ENCODE measurements at regions not wholly inside any gene's neighbourhood (a gene's known extent, or its start where the extent isn't known, plus 50 kb on each side); places are given as distances from the start of the nearest gene placed in this dataset.
A peak's percentile ranks its signal among the peaks of the same experiment; 100 is the strongest.

DNA sequence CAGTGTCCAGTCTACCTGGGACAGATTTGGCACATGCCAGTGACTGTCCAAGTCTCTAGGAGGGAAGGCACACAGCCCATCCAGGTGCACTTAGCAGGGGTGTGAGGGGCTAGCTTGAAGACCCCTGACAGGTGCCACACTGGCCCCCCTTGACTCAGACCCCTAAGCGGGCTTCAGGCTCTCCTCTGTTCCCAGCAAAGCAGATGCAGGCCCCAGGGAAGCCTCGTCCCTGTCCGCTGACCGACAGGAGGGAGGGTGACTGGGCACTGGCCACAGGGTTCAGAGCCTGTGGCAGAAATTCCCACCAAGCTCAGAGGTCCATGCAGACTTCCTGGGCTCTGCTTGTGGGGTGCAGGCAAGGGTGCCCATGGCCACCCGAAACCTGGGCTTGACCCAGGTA lies 239.8 kb upstream of the MYT1L start:
- H3K27me3 ChIP-seq (ENCODE audit: control insufficient read depth, insufficient read depth, low read length, poor library complexity, severe bottlenecking) = no peaks in the 10 kb centered on the region
- WGBS, 2 experiments (ENCODE audit: insufficient coverage in 1 of 2, insufficient read length in 1 of 2) = 93 to 100% methylated on average over 4 to 5 of the region's 5 CpGs
- peak; percentile 24 for DNase-seq

DNA sequence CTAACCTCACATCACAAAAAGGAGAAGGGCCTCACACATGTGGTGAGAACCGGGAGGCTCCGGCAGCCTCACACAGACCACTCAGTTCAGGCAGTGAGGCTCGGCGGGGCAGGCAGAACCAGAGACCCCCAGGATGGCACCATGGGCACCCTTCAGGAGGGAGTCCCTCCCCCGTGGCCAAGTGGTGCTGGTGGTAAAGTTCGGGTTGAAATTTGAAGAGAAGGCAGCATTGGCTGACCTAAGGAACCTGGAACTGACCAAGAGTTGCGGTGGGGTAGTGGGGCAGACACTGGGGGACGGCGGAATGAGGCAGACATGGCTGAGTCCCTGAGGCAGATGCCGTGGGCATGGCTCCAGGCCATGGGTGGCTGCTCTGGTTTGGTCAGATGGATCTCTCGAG lies 239.3 kb upstream of the MYT1L start:
- Mint-ChIP-seq H3K4me3 (no peak overlapping the region), H3K9me3 (no peaks in the 10 kb centered on the region), H3K27ac (no peak overlapping the region), H3K36me3 (ENCODE audit: low read depth) (no peaks in the 10 kb centered on the region), H3K4me1 (no peaks in the 10 kb centered on the region), H3K27me3 (ENCODE audit: insufficient read depth) (peaks cover 3% of the 10 kb centered on the region)
- Histone ChIP-seq H3K9ac (ENCODE audit: extremely low read depth, low read length, poor library complexity, severe bottlenecking) (no peak overlapping the region), H3K9me3 (ENCODE audit: control insufficient read depth, low read length) (peaks cover 17% of the 10 kb centered on the region), H3K27ac (ENCODE audit: low read depth, low read length) (no peak overlapping the region), H3K36me3 (ENCODE audit: control insufficient read depth, insufficient read depth, low read length) (no peaks in the 10 kb centered on the region), H3K4me3 (ENCODE audit: low read length) (no peak overlapping the region), H3K4me1 (ENCODE audit: control insufficient read depth, insufficient read depth, low read length) (no peaks in the 10 kb centered on the region), H3K27me3 (ENCODE audit: control insufficient read depth, insufficient read depth, low read length, poor library complexity, severe bottlenecking) (no peaks in the 10 kb centered on the region)
- peak; percentile 21 for DNase-seq
- TF ChIP-seq, protein P1, sequence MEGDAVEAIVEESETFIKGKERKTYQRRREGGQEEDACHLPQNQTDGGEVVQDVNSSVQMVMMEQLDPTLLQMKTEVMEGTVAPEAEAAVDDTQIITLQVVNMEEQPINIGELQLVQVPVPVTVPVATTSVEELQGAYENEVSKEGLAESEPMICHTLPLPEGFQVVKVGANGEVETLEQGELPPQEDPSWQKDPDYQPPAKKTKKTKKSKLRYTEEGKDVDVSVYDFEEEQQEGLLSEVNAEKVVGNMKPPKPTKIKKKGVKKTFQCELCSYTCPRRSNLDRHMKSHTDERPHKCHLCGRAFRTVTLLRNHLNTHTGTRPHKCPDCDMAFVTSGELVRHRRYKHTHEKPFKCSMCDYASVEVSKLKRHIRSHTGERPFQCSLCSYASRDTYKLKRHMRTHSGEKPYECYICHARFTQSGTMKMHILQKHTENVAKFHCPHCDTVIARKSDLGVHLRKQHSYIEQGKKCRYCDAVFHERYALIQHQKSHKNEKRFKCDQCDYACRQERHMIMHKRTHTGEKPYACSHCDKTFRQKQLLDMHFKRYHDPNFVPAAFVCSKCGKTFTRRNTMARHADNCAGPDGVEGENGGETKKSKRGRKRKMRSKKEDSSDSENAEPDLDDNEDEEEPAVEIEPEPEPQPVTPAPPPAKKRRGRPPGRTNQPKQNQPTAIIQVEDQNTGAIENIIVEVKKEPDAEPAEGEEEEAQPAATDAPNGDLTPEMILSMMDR (conservative IDR thresholded peaks at IDR 0.05) = no peak
- WGBS, 2 experiments (ENCODE audit: insufficient coverage in 1 of 2, insufficient read length in 1 of 2) = 88 to 89% methylated on average over 11 of the region's 11 CpGs

More for the DNA sequence above, 239.8 kb upstream of the MYT1L start:
- Histone ChIP-seq H3K4me3 (ENCODE audit: low read length) (no peak overlapping the region), H3K4me1 (ENCODE audit: control insufficient read depth, insufficient read depth, low read length) (no peaks in the 10 kb centered on the region), H3K36me3 (ENCODE audit: control insufficient read depth, insufficient read depth, low read length) (no peaks in the 10 kb centered on the region), H3K9me3 (ENCODE audit: control insufficient read depth, low read length) (peaks cover 17% of the 10 kb centered on the region), H3K27ac (ENCODE audit: low read depth, low read length) (no peak overlapping the region), H3K9ac (ENCODE audit: extremely low read depth, low read length, poor library complexity, severe bottlenecking) (no peak overlapping the region)
- no peaks in the 10 kb centered on the region for H3K4me1 Mint-ChIP-seq
- H3K4me3 Mint-ChIP-seq = no peak overlapping the region
- TF ChIP-seq, protein P1 (conservative IDR thresholded peaks at IDR 0.05) = no peak
- H3K27ac Mint-ChIP-seq = no peak overlapping the region
- H3K27me3 Mint-ChIP-seq (ENCODE audit: insufficient read depth) = peaks cover 3% of the 10 kb centered on the region
- no peaks in the 10 kb centered on the region for H3K36me3 Mint-ChIP-seq (ENCODE audit: low read depth)
- H3K9me3 Mint-ChIP-seq = no peaks in the 10 kb centered on the region

DNA sequence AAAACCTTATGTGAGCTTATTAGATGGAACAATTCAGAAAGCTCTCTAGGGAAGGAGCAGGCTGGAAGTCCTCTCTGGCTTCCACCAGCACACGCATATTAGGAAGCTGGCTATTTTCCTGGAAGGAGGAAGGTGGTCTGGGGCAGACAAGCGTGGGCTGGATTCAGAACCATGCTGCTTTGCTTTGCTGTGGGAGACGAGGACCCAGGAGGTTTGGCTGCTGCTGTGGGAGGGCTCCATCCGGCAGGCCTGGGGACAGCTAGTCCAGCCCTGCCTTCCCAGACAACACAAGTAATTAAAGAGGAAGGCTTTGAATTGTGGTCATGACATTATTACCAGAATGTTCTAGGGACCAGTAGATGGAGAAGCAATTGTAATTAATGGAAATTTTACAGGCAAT lies 238.8 kb upstream of the MYT1L start:
- 92% methylated on average over 4 of the region's 4 CpGs; no CpG with 5 or more reads in 1 of the 2 experiments for WGBS, 2 experiments (ENCODE audit: insufficient coverage in 1 of 2, insufficient read length in 1 of 2)
- H3K27ac Mint-ChIP-seq = no peak overlapping the region

More for the DNA sequence above, 238.8 kb upstream of the MYT1L start:
- H3K4me3 ChIP-seq (ENCODE audit: low read length) = no peak overlapping the region
- TF ChIP-seq, protein P1 (conservative IDR thresholded peaks at IDR 0.05) = no peak
- Mint-ChIP-seq H3K9me3 (no peaks in the 10 kb centered on the region), H3K4me1 (peaks cover 5% of the 10 kb centered on the region), H3K27me3 (ENCODE audit: insufficient read depth) (peaks cover 4% of the 10 kb centered on the region), H3K4me3 (no peak overlapping the region), H3K36me3 (ENCODE audit: low read depth) (no peaks in the 10 kb centered on the region)
- DNase-seq = no peak
- peaks cover 17% of the 10 kb centered on the region for H3K9me3 ChIP-seq (ENCODE audit: control insufficient read depth, low read length)
- H3K27me3 ChIP-seq (ENCODE audit: control insufficient read depth, insufficient read depth, low read length, poor library complexity, severe bottlenecking) = no peaks in the 10 kb centered on the region
- no peaks in the 10 kb centered on the region for H3K36me3 ChIP-seq (ENCODE audit: control insufficient read depth, insufficient read depth, low read length)
- H3K9ac ChIP-seq (ENCODE audit: extremely low read depth, low read length, poor library complexity, severe bottlenecking) = no peak overlapping the region
- no peaks in the 10 kb centered on the region for H3K4me1 ChIP-seq (ENCODE audit: control insufficient read depth, insufficient read depth, low read length)
- H3K27ac ChIP-seq (ENCODE audit: low read depth, low read length) = no peak overlapping the region
